GM12891 (cell line): ENCODE measurements at regions not wholly inside any gene's neighbourhood (a gene's known extent, or its start where the extent isn't known, plus 50 kb on each side); places are given as distances from the start of the nearest gene placed in this dataset.

Experiments used
- PAX5 ChIP-seq: IDR thresholded peaks from 2 replicates; pipeline ENCODE4 v1.6.1; 2011; ENCODE audit warnings: low read length, moderate library complexity, mild to moderate bottlenecking; ENCODE audit not compliant: insufficient read depth, severe bottlenecking
- POLR2A ChIP-seq: IDR thresholded peaks from 2 replicates; pipeline ENCODE4 v1.6.1; 2011; ENCODE audit warnings: low read depth, low read length, control low read depth
- POLR2AphosphoS5 ChIP-seq: IDR thresholded peaks from 2 replicates; pipeline ENCODE4 v1.6.1; 2011; ENCODE audit warnings: low read depth, low read length, control low read depth
- SPI1 ChIP-seq: IDR thresholded peaks from 2 replicates; pipeline ENCODE4 v1.6.1; 2011; ENCODE audit warnings: low read depth, low read length, control low read depth
- TAF1 ChIP-seq: IDR thresholded peaks from 2 replicates; pipeline ENCODE4 v1.6.1; 2011; ENCODE audit warnings: low read depth, low read length, control low read depth

- TF ChIP-seq POLR2AphosphoS5 = no peak
- TF ChIP-seq POLR2A = no peak
- TF ChIP-seq TAF1 = no peak
- TF ChIP-seq PAX5 = no peak
- no peak for TF ChIP-seq SPI1
Observed at GRCh38 chr2:58700591-58700990, 459.5 kb upstream of the FANCL start.
